Endothelial cell of umbilical vein (primary cell): ENCODE measurements at regions not wholly inside any gene's neighbourhood (a gene's known extent, or its start where the extent isn't known, plus 50 kb on each side); places are given as distances from the start of the nearest gene placed in this dataset.

Source experiments
- CTCF ChIP-seq, 2 donors: IDR thresholded peaks; 1 replicate in 1 of 2; 2 replicates in 1 of 2; pipeline ENCODE4 v1.5.1; 2011; ENCODE audit warnings: low read length in 2 of 2, mild to moderate bottlenecking in 2 of 2, moderate library complexity in 2 of 2, control low read depth in 1 of 2, inconsistent platforms in 1 of 2, low read depth in 1 of 2; ENCODE audit not compliant: insufficient read depth in 1 of 2; ENCODE audit errors: extremely low read depth in 1 of 2
- EZH2 ChIP-seq: IDR thresholded peaks from 2 replicates; pipeline ENCODE4 v1.6.1; 2012; ENCODE audit warnings: borderline replicate concordance, low read depth, mild to moderate bottlenecking, moderate library complexity, low read length, inconsistent platforms; ENCODE audit not compliant: severe bottlenecking
- FOS ChIP-seq: IDR thresholded peaks from 2 replicates; pipeline ENCODE4 v1.6.1; 2011; ENCODE audit warnings: mild to moderate bottlenecking, low read length, moderate library complexity, borderline replicate concordance; ENCODE audit not compliant: insufficient read depth
- GATA2 ChIP-seq: IDR thresholded peaks from 2 replicates; pipeline ENCODE4 v1.7.0; 2011; ENCODE audit warnings: low read depth, mild to moderate bottlenecking, moderate library complexity, mixed read lengths, low read length; ENCODE audit not compliant: insufficient read length, insufficient read depth
- JUN ChIP-seq: IDR thresholded peaks from 2 replicates; pipeline ENCODE4 v1.6.1; 2011; ENCODE audit warnings: borderline replicate concordance, low read depth; ENCODE audit not compliant: insufficient read length, insufficient read depth
- MAX ChIP-seq: IDR thresholded peaks from 2 replicates; pipeline ENCODE4 v1.6.1; 2011; ENCODE audit not compliant: insufficient read depth, insufficient read length
- MYC ChIP-seq: IDR thresholded peaks from one replicate; pipeline ENCODE4 v1.6.1; 2011; ENCODE audit warnings: mild to moderate bottlenecking, low read depth, low read length
- POLR2A ChIP-seq: IDR thresholded peaks from 2 replicates; pipeline ENCODE4 v1.6.1; 2012; ENCODE audit warnings: low read depth, mild to moderate bottlenecking, control low read depth, low read length
- POLR2AphosphoS5 ChIP-seq: IDR thresholded peaks from 2 replicates; pipeline ENCODE4 v1.6.1; 2012; ENCODE audit warnings: low read depth, mild to moderate bottlenecking, control low read depth, low read length, moderate library complexity; ENCODE audit not compliant: insufficient read depth

GRCh38 chr7:109213081-109213480 is 643.4 kb downstream of the DNAJB9 start:
- TF ChIP-seq CTCF (IDR thresholded peaks at IDR 0.05; ENCODE audit: extremely low read depth in 1 of 2, insufficient read depth in 1 of 2, low read depth in 1 of 2, low read length in 2 of 2) (no peak), EZH2 (no peak), POLR2AphosphoS5 (no peak), JUN (no peak), MAX (no peak), GATA2 (no peak), MYC (no peak), FOS (no peak), POLR2A (no peak)
